GM12878 (cell line): ENCODE measurements at regions not wholly inside any gene's neighbourhood (a gene's known extent, or its start where the extent isn't known, plus 50 kb on each side); places are given as distances from the start of the nearest gene placed in this dataset.

Experiments used
- ATAC-seq: fragments of 200-7000 bp; cut with Tn5 transposase; 3 replicates; pipeline ENCODE4 v1.9.1; 2020; ENCODE audit warnings: mild to moderate bottlenecking, moderate library complexity
- BruUV-seq: library from RNA; stranded (reverse); fragments of 400-500 nt; replicated peaks from 2 replicates; lab custom pipeline; 2021; lab: Mats Ljungman, UMichigan
- CTCF ChIA-PET: fragments of 300-600 bp; sonication (Branson Sonifier 250); formaldehyde crosslinking; extraction: SDS; loops from one replicate; lab custom pipeline; 2021; ENCODE audit warnings: inconsistent platforms; lab: Yijun Ruan, JAX
- POLR2A ChIA-PET: fragments of 350-600 bp; formaldehyde crosslinking; extraction: SDS; loops from one replicate; lab custom pipeline; 2021; ENCODE audit warnings: inconsistent platforms; lab: Charles Lee
- RAD21 ChIA-PET: fragments of 300-600 bp; sonication (Branson Sonifier 250); formaldehyde crosslinking; loops from one replicate; lab custom pipeline; 2023; ENCODE audit warnings: antibody characterized with exemption; ENCODE audit not compliant: unreplicated experiment; lab: Charles Lee
- SMC1A ChIA-PET: fragments of 300-600 bp; sonication (Branson Sonifier 250); formaldehyde crosslinking; loops from one replicate; lab custom pipeline; 2023; ENCODE audit not compliant: unreplicated experiment, uncharacterized antibody; lab: Charles Lee
- DNase-seq: peaks from one replicate; pipeline ENCODE4 v3.0.0-alpha.2; 2011; ENCODE audit warnings: low read depth, low spot score
- FAIRE-seq: peaks from 3 replicates; lab custom pipeline; 2011; peaks lifted over from hg19 to GRCh38; lab: Jason Lieb, UNC
- H2AFZ ChIP-seq: 2 replicates; pipeline ENCODE4 v1.6.0; 2011; ENCODE audit warnings: low read depth, low read length, control low read depth; ENCODE audit not compliant: control insufficient read depth
- H3K27ac ChIP-seq: 2 replicates; pipeline ENCODE4 v1.5.1; 2011; ENCODE audit warnings: control low read depth; ENCODE audit not compliant: control insufficient read depth, insufficient read depth
- H3K27me3 ChIP-seq, 2 experiments: replicated peaks in 1 of 2; 2 replicates each; pipeline versions ENCODE4 v1.6.0 to v1.6.1; 2011; ENCODE audit warnings: low read length in 1 of 2; ENCODE audit not compliant: control insufficient read depth in 2 of 2, insufficient read depth in 2 of 2
- H3K36me3 ChIP-seq, 2 experiments: 2 replicates each; pipeline ENCODE4 v1.5.1; 2011; ENCODE audit warnings: low read length in 1 of 2; ENCODE audit not compliant: control insufficient read depth in 2 of 2, insufficient read depth in 2 of 2
- H3K4me1 ChIP-seq: 2 replicates; pipeline ENCODE4 v1.6.1; 2011; ENCODE audit warnings: mild to moderate bottlenecking, low read length, moderate library complexity, mixed read lengths; ENCODE audit not compliant: control insufficient read depth, insufficient read depth
- H3K4me2 ChIP-seq: 2 replicates; pipeline ENCODE4 v1.6.0; 2011; ENCODE audit warnings: control low read depth; ENCODE audit not compliant: control insufficient read depth, insufficient read depth
- H3K4me3 ChIP-seq: fragments of 200-600 bp; sonication (generic); 2 replicates; pipeline ENCODE4 v1.5.1; 2016
- H3K79me2 ChIP-seq: 2 replicates; pipeline ENCODE4 v1.6.0; 2011; ENCODE audit warnings: low read length; ENCODE audit not compliant: control insufficient read depth, insufficient read depth
- H3K9ac ChIP-seq: 2 replicates; pipeline ENCODE4 v1.8.0; 2011; ENCODE audit warnings: low read length, control low read depth, mixed read lengths; ENCODE audit not compliant: control insufficient read depth, insufficient read depth
- H3K9me3 ChIP-seq: replicated peaks from 3 replicates; pipeline ENCODE4 v1.5.1; 2011; ENCODE audit warnings: mild to moderate bottlenecking, low read length; ENCODE audit not compliant: control insufficient read depth, insufficient read depth
- H4K20me1 ChIP-seq: 2 replicates; pipeline ENCODE4 v1.6.0; 2011; ENCODE audit not compliant: control insufficient read depth, insufficient read depth
- CREB1 ChIP-seq: IDR thresholded peaks from 2 replicates; pipeline ENCODE4 v1.6.1; 2012; ENCODE audit warnings: low read depth, mild to moderate bottlenecking, inconsistent platforms
- PML ChIP-seq: IDR thresholded peaks from 2 replicates; pipeline ENCODE4 v1.6.1; 2012; ENCODE audit warnings: low read length, inconsistent platforms
- STAT3 ChIP-seq: IDR thresholded peaks from 2 replicates; pipeline ENCODE4 v1.6.1; 2011; ENCODE audit warnings: low read depth, low read length, improper control_type of control experiment
- ZBTB11 ChIP-seq: fragments of 450-650 bp; formaldehyde crosslinking; IDR thresholded peaks from 2 replicates; pipeline ENCODE4 v1.5.0; 2022; ENCODE audit warnings: mild to moderate bottlenecking, missing genetic modification characterization
- ZNF24 ChIP-seq: fragments of 450-650 bp; IDR thresholded peaks from 2 replicates; pipeline ENCODE4 v1.6.1; 2017; ENCODE audit warnings: antibody characterized with exemption, mild to moderate bottlenecking
- WGBS: methylation state at CpG from one replicate; pipeline ENCODE4 v1.1.6; 2016; ENCODE audit warnings: low lambda C conversion rate; ENCODE audit not compliant: insufficient replicate concordance, insufficient coverage; ENCODE audit errors: missing lambda C conversion rate; 5-methylcytosine and 5-hydroxymethylcytosine counted together
- in situ Hi-C: fragments of 300-500 bp; cut with MboI; formaldehyde crosslinking; loops from 9 replicates; pipeline ENCODE4 v1.14.3; 2018; ENCODE audit warnings: mixed read lengths
- intact Hi-C: fragments of 100-400 bp; cut with micrococcal nuclease; formaldehyde crosslinking; loops from one replicate; pipeline ENCODE4 v1.14.2; 2022; ENCODE audit not compliant: unreplicated experiment

- no peak for TF ChIP-seq ZBTB11 (CRISPR knock-in tag)
- TF ChIP-seq STAT3, result no peak
- no peak for TF ChIP-seq PML
Observed at GRCh38 chr4:32855622-32856021, 2135.5 kb downstream of the PCDH7 start (continued).

GRCh38 chr4:32858361-32858760 is 2138.2 kb downstream of the PCDH7 start:
- no peak for ATAC-seq
- H4K20me1 ChIP-seq, result no peaks in the 10 kb centered on the region
- no TSS peak for BruUV-seq
- POLR2A ChIA-PET, result no interaction called here
- intact Hi-C loops, result no loop called here
- H2AFZ ChIP-seq, result no peak overlapping the region
- no peak for DNase-seq
- CTCF ChIA-PET, result no interaction called here
- H3K4me1 ChIP-seq, result no peaks in the 10 kb centered on the region
- no peak overlapping the region for H3K27ac ChIP-seq
- in situ Hi-C loops, result no loop called here
- H3K9ac ChIP-seq, result no peak overlapping the region
- SMC1A ChIA-PET, result no interaction called here
- RAD21 ChIA-PET, result no interaction called here
- 36% methylated on average over 1 of the region's 1 CpG for WGBS
- no peaks in the 10 kb centered on the region for H3K79me2 ChIP-seq
- no peaks in the 10 kb centered on the region for H3K9me3 ChIP-seq
- no peaks in the 10 kb centered on the region for H3K36me3 ChIP-seq
- TF ChIP-seq ZNF24 (no peak), CREB1 (no peak)
- TF ChIP-seq, all 136 proteins: peak for 0
- H3K27me3 ChIP-seq, result no peaks in the 10 kb centered on the region
- FAIRE-seq, result no peak
- H3K4me2 ChIP-seq, result no peak overlapping the region
- H3K4me3 ChIP-seq, result no peak overlapping the region
